Limb (tissue), 2 donors: ENCODE measurements at regions not wholly inside any gene's neighbourhood (a gene's known extent, or its start where the extent isn't known, plus 50 kb on each side); places are given as distances from the start of the nearest gene placed in this dataset.
A peak's percentile ranks its signal among the peaks of the same experiment; 100 is the strongest.
"Not testable (repeated sequence)": the region's sequence is repeated elsewhere in the genome, so short reads cannot be mapped to it uniquely, and the experiment has no call there.

ENCODE experiments used
- DNase-seq, 2 donors: peaks; one replicate each; pipeline ENCODE4 v3.0.0-alpha.2; 2016; ENCODE audit errors: extremely low spot score in 2 of 2

- no peak for DNase-seq
Measured at GRCh38 chr15:36448418-36448817, 131.0 kb upstream of the CDIN1 start.

GRCh38 chr15:36449084-36449661 is 130.3 kb upstream of the CDIN1 start:
- no peak for DNase-seq

DNA sequence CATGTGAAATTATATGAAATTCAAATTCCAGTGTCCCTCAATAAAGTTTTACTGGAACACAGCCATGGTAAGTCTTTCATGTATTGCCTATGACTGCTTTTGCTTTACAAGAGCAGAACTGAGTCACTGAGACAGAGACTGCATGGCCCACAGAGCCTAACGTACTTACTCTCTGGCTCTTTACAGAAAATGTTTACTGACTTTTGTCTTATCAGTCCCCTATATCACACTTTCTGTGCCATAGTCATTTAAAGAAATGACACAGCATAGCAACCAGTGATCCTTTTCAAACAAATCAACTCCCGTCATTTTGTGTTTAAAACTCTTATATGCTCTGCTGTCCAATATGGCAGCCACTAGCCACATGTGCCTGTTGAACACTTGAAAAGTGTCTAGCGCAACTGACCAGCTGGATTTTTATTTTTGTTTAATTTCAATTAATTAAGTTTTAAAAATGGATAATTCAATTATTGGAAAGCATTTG is 129.7 kb upstream of the CDIN1 start:
- DNase-seq: no peak

DNA sequence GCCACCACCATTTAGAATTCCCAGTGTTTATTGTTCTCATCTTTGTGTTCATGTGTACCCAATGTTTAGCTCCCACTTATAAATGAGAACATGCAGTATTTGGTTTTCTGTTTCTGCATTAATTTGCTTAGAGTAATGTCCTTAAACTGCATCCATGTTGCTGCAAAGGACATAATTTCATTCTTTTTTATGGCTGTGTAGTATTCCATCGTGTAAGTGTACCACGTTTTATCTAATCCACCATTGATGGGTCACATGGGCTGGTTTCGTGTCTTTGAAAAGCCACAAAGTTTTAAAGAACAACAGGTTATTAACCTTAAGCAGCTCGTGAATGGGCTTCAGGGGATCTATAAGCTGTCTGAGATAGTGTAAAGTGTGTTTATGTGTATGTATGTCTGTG is 125.2 kb upstream of the CDIN1 start:
- DNase-seq: not testable (repeated sequence)

DNA sequence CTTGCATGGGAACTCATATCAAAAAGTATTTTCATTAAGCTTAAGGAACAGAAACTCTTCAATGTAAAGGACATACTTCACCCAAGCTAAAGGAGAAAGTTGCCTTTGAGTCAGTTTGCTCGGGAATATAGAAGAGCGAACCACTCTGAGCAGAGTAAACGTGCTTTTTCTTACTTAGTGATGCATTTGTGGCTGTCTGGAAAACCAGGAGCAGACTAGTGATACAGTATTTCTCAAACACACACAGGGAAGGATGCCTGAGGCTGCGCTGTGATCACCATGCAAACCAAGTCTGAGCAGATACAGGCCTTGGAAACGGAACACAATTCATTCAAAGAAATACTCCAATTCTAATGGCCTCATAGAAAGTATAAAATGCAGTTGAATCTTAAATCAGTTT is 121.0 kb upstream of the CDIN1 start:
- DNase-seq: peak in 1 of 2 donors; percentile 5

- no peak for DNase-seq
Measured at GRCh38 chr15:36465304-36465703, 114.1 kb upstream of the CDIN1 start.

- no peak for DNase-seq
Measured at GRCh38 chr15:36468746-36469145, 110.7 kb upstream of the CDIN1 start.

DNA sequence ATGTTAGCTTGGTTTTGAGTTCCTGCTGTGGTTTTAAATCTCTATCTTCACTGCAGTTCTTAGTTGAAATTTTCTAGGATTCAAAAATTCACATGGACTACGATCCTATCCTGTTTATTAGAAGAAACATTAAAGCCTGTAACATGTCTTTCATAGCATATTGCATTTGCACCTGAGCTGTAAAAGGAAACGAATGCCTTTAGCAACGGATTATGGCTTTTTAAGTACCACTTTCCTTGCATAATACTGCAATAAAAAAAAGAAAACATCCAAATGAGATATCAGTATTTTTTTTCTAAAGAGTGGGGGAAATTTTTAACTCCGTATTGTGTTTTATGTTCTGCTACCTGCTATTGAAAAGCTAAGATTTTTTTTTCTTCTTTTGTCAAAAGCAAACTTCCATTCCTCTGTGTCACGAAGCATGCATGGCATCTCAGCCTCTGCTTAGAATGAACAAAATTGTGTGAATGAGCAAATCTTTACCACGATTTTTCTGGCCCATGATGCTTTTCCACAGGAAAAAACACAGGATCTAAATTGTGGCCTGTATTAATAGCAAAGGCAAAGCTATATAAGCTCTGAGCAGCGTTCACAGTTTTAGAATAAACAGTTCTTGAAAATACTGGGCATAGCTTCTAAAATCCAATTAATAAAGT is 110.0 kb upstream of the CDIN1 start:
- DNase-seq: no peak

GRCh38 chr15:36472672-36473071 is 106.8 kb upstream of the CDIN1 start:
- DNase-seq: no peak

- DNase-seq: no peak
Measured at GRCh38 chr15:36478561-36478960, 100.9 kb upstream of the CDIN1 start.

DNA sequence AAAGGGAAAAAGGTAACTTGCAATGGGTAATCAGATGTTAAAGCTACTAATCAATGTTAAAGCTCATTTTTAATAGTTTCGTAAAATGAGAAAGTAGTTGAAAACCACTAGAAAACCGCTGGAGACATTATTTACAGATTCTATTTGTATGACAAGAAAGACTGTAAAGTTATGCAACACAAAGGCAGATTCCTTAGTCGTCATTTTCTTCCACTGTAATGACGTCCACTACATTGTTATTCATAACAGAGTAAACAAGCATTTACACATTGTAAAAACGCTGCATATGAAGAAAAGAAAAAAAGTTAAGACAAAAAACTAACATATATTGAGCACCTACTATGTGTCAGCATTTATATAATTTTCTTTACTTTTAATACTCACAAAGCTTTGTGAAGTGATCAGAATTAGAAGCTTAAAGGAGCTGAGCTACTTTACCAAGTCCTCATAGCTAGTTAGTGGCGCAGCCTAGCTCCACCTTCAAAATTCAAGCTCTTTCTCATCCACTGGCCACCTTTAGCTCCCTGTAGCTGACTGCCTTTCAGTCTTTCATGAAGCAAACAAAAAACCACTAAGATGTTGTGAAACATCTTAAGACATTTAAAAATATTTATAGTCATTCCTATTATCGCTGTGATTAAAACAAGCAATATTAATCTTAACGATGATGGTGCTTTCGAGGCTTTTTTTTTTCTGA is 100.1 kb upstream of the CDIN1 start:
- no peak for DNase-seq

DNA sequence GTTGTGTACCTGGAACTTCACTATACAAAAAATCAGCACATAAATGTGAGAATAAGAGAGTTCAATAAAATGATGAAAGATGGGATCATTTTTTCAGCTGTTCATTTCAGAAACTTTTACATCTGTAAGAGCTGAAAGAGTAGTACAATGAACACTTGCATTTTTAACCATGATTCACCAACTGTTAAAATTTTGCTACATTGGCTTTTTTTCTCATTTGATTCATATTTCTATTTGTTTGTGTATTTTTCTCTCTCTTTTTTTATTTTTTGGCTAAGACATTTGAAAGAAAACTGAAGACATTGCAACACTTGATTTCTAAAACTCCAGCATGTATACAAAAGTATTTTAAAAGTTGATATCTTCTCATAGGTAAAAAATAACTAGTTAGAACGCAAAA is 98.3 kb upstream of the CDIN1 start:
- no peak for DNase-seq

- no peak for DNase-seq
Measured at GRCh38 chr15:36483409-36483808, 96.0 kb upstream of the CDIN1 start.

DNA sequence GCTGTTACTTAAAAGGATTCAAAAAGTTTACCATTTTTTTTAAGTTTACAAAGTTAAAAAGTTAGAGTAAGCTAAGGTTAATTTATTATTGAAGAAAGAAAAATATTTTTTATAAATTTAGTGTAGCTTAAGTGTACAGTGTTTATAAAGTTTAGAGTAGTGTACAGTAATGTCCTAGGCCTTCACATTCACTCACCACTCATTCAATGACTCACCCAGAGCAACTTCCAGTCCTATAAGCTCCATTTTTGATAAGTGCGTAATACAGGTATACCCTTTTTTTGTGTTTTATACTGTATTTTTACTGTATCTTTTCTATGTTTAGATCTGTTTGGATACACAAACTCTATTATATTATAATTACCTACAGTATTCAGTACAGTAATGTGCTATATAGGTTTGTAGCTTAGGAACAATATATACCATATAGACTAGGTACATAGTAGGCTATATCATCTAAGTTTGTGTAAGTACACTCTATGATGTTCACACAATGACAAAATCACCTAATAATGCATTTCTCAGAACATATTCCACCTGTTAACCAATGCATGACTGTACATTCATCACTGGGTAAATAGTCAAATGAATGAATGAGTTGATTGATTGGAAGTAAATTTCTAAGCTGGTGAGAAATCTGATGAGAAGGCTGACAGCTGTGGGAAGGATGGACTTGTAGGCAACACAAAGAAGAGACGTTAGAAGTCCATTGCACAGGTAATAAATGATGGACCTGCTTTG is 95.2 kb upstream of the CDIN1 start:
- no peak for DNase-seq

GRCh38 chr15:36491912-36492311 is 87.5 kb upstream of the CDIN1 start:
- no peak for DNase-seq

GRCh38 chr15:36495456-36495991 is 83.9 kb upstream of the CDIN1 start:
- DNase-seq: no peak

GRCh38 chr15:36497901-36498300 is 81.5 kb upstream of the CDIN1 start:
- no peak for DNase-seq

- DNase-seq: no peak
Measured at GRCh38 chr15:36498401-36498800, 81.0 kb upstream of the CDIN1 start.

GRCh38 chr15:36498916-36499315 is 80.5 kb upstream of the CDIN1 start:
- no peak for DNase-seq

GRCh38 chr15:36499412-36500389 is 79.7 kb upstream of the CDIN1 start:
- no peak for DNase-seq
